HG02798 (cell line): ENCODE measurements at regions not wholly inside any gene's neighbourhood (a gene's known extent, or its start where the extent isn't known, plus 50 kb on each side); places are given as distances from the start of the nearest gene placed in this dataset.

Experiments
- ATAC-seq: cut with Tn5 transposase; IDR thresholded peaks from one replicate; pipeline ENCODE4 v1.9.1; 2021; ENCODE audit warnings: mild to moderate bottlenecking; ENCODE audit not compliant: unreplicated experiment, poor library complexity

GRCh38 chr13:76754414-76754813, 131.8 kb downstream of the KCTD12 start:
- no peak for ATAC-seq

- ATAC-seq = no peak
Measured at GRCh38 chr13:76751278-76751677, 134.9 kb downstream of the KCTD12 start.

GRCh38 chr13:76750126-76750525, 136.1 kb downstream of the KCTD12 start:
- ATAC-seq = no peak

- ATAC-seq = peak; percentile 73
Measured at GRCh38 chr13:76745261-76746200, 140.7 kb downstream of the KCTD12 start.

- no peak for ATAC-seq
Measured at GRCh38 chr13:76741624-76742023, 144.6 kb downstream of the KCTD12 start.

- no peak for ATAC-seq
Measured at GRCh38 chr13:76741046-76741445, 145.2 kb downstream of the KCTD12 start.

- no peak for ATAC-seq
Measured at GRCh38 chr13:76738616-76739015, 147.6 kb downstream of the KCTD12 start.

- ATAC-seq = no peak
Measured at GRCh38 chr13:76737526-76737925, 148.7 kb downstream of the KCTD12 start.

GRCh38 chr13:76735641-76736040, 150.6 kb downstream of the KCTD12 start:
- ATAC-seq = peak; percentile 66

GRCh38 chr13:76733671-76734070, 152.5 kb downstream of the KCTD12 start:
- no peak for ATAC-seq

GRCh38 chr13:76732367-76732766, 153.8 kb downstream of the KCTD12 start:
- no peak for ATAC-seq

- ATAC-seq = no peak
Measured at GRCh38 chr13:76730220-76730619, 156.0 kb downstream of the KCTD12 start.

- ATAC-seq = no peak
Measured at GRCh38 chr13:76729691-76730090, 156.5 kb downstream of the KCTD12 start.

GRCh38 chr13:76725896-76726295, 160.3 kb downstream of the KCTD12 start:
- no peak for ATAC-seq

GRCh38 chr13:76725211-76725610, 161.0 kb downstream of the KCTD12 start:
- ATAC-seq = no peak

GRCh38 chr13:76724421-76724820, 161.8 kb downstream of the KCTD12 start:
- ATAC-seq = no peak

- ATAC-seq = no peak
Measured at GRCh38 chr13:76723551-76724232, 162.5 kb downstream of the KCTD12 start.

- no peak for ATAC-seq
Measured at GRCh38 chr13:76722782-76723181, 163.4 kb downstream of the KCTD12 start.

- ATAC-seq = no peak
Measured at GRCh38 chr13:76720821-76721220, 165.4 kb downstream of the KCTD12 start.

- ATAC-seq = no peak
Measured at GRCh38 chr13:76720416-76720815, 165.8 kb downstream of the KCTD12 start.

GRCh38 chr13:76719955-76720354, 166.2 kb downstream of the KCTD12 start:
- no peak for ATAC-seq
